NCI-H146 treated with DMSO at 0.1 percent for 48 hours (cell line): ENCODE measurements at regions not wholly inside any gene's neighbourhood (a gene's known extent, or its start where the extent isn't known, plus 50 kb on each side); places are given as distances from the start of the nearest gene placed in this dataset.

ENCODE experiments used
- DNase-seq: peaks from one replicate; lab custom pipeline; 2025; ENCODE audit not compliant: unreplicated experiment; lab: John Stamatoyannopoulos, UW

GRCh38 chr10:112094984-112095383, 88.6 kb downstream of the GPAM start:
- DNase-seq, result no peak

- DNase-seq, result no peak
Observed at GRCh38 chr10:112095731-112096130, 87.8 kb downstream of the GPAM start.

GRCh38 chr10:112098682-112099081, 84.9 kb downstream of the GPAM start:
- no peak for DNase-seq
